Activated T-cell treated with anti-CD3 and anti-CD28 coated beads, Interleukin-2, amount 50 U/mL, for 48 hours (primary cell): ENCODE measurements at regions not wholly inside any gene's neighbourhood (a gene's known extent, or its start where the extent isn't known, plus 50 kb on each side); places are given as distances from the start of the nearest gene placed in this dataset.
"Not testable (repeated sequence)": the region's sequence is repeated elsewhere in the genome, so short reads cannot be mapped to it uniquely, and the experiment has no call there.

Experiments
- DNase-seq, 2 experiments: peaks; one replicate each; pipeline ENCODE4 v3.0.0-alpha.2; 2020

DNA sequence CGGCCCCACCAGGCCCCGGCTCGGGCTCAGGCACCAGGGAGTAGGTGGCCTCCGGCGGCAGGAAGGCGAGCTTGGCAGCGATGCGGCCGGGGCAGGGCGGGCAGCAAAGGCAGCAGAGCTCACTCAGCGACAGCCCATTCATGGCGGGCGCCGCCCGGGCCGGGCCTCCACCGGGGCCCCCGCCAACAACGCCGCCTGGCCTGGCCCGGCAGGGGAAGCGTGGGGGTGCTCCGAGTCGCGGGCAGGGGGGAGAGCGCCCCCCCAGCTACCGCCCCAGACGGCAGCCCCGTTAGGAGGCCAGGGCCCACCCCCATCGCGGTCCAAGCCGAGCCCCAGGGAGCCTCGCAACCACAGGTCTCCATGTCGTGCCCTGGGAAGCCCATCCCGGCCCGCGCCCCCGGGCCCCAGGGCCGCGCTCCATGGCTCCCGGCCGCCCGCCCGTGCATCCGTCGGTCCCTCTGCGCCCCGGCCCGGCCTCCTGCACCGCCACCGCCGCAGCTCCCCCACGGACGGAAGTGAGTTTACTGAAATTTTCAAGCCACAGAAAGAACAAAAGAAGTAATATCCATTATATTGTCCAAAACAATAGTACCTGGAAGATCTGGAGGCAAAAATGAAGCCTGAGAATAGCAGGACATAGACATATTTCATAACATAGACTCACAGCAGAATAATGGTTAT is 126.6 kb upstream of the VPREB1 start:
- not testable (repeated sequence) for DNase-seq

DNA sequence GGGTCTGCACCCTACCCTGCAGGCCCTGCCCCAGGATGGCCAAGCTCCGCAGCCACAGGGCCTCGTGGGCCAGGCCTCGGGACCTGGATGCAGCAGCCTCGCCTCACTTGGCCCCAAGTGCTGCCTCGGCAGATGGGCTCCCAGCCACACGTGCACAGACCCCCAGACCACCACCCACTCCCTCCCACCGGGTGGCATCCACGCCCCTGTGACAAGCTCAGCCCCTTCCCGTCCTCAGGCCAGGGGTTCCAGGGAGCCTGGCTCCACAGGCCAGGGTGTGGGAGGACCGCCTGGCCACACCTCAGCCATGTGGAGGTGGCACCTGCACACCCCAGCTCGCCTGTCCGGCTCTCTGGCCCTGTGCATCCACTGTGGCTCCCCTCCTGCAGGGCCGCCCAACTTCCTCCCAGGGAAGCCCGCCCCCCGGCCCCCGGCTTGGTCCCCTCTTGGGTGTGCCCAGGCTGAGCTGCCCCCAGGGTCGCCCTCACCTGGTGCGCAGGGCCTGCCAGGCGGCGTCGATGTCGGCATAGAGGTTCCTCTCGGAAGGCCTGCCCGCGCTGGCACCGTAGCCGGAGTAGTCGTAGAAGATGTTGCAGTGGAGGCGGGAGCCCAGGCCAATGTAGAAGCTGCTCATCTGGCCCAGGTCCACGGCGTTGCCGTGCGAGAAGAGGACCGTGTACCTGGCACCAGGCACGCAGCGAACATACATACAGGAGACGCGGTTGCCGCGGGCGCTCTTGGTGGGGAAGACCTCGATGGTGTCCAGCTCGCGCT is 127.4 kb upstream of the VPREB1 start:
- DNase-seq: not testable (repeated sequence)

DNA sequence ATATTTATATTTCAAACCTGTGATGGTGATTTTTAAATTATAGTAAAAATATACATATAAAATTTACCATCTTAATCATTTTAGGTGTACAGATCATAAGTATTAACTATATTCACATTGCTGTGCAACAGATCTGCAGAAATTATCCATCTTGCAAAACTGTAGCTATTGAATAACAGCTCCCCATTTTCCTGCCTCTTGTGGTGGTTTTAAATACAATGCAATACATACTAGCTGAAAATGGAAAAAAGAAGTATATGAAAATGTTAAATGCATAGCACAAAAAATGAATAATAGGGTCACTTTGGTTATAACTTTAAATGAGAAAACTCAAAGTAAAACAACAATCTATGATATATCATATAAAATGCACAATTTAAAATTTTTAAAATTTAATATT is 130.9 kb upstream of the VPREB1 start:
- DNase-seq: no peak

DNA sequence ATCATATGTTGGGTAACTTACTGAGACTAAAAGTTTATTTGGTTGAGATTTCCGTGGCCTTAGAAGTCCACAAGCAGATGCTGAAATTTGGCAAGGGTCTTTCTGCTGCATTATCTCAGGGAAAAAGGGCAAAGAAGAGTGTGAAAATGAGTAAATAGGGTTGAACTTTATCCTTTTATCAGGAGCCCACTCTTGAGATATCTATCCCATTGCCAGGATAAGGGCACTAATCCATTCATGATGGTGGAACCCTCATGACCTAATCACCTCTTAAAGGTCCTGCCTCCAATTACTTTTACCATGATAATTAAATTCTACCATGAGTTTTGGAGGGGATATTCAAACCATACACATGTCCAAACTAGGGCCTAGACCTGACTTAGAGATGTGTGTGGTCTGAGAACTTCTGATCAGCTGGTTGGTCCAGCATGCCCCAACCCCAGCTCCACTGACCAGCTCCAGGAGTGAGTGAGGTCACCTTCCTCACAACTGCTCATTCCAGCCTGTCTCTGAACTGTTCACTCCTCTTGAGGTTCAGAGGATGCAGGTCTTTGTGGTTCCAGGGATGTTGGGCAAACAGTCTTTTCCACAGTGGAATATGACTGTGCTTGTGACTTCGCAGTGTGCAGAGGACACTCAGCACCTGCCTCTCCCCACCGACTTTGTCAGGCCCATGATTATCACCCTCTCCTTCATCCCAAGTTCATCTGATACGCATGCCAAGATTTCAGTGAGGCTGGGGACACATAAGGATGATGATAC is 130.1 kb upstream of the TOP3B start:
- DNase-seq: no peak

DNA sequence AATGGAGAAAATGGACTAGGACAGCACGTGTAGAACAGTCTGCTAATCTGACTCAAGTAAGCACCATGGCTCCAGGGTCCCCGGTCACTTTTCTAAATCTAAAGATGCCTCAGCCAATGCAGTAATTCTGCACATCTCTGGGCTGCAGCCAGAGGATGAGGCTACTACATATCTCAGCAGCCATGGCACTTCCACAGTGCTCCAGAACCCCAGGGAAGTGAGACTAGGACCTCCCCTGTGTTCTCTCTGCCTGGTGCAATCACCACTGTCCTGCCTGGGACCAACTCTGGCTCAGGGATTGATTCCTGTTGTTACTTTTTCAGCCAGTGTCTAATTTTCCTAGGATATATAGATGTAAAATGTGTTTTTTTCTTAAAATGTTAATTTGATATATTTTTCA is 129.4 kb upstream of the TOP3B start:
- no peak for DNase-seq

DNA sequence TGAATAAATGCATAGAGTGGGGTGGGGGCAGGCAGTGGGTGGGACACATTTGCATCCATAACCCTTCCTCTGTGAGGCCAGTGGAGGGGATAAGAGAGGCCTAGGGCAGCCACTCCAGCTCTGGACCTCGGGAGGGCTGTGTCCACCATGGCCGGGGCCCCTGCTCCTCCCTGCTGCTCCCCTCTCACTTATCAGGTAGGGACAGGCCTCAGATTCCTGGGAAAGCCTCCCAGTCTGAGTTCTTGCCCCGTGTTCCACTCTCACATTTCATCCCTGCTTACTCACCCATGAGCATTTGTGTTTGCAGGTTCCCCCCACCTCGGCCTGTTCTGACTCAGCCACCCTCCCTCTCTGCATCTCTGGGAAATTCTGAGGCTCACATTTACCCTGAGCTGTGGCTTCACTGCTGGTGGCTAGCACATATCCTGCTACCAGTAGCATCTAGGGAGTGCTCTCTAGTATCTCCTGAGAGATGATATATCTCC is 128.7 kb upstream of the TOP3B start:
- peak; percentile 59 to 71 for DNase-seq

DNA sequence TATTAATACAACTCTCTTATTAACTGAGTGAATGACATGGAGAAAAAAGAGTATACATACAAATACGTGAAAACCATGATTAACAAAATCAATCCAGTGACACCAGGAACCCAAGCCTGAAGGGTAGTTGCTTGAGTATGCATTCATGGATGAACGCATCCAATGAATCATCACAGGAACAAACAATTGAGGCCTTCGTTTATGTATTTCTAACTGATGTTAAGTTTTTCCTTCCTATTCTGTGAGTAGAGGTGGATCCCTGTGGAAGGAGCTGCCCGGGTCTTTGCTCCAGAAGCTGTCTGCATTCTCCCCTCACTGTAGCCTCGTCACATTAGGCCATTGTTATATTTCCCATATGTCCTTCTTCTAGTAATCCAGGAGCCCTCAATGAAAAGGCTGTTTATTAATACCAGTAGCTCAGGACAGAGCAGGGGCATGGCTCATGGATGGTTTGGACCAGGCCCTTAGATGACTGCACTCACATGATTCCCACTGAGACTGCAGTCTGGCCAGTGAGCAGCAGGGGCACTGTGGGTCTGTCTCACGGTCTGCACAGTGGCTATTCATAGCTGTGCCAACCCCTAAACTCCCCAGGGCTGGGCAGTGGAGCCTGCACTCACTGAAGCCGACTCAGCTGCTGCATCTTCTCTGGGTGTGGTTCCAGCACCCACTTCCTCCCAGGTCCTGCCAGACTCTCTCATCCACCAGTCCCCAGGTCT is 128.1 kb upstream of the TOP3B start:
- DNase-seq: peak; percentile 66 to 69

DNA sequence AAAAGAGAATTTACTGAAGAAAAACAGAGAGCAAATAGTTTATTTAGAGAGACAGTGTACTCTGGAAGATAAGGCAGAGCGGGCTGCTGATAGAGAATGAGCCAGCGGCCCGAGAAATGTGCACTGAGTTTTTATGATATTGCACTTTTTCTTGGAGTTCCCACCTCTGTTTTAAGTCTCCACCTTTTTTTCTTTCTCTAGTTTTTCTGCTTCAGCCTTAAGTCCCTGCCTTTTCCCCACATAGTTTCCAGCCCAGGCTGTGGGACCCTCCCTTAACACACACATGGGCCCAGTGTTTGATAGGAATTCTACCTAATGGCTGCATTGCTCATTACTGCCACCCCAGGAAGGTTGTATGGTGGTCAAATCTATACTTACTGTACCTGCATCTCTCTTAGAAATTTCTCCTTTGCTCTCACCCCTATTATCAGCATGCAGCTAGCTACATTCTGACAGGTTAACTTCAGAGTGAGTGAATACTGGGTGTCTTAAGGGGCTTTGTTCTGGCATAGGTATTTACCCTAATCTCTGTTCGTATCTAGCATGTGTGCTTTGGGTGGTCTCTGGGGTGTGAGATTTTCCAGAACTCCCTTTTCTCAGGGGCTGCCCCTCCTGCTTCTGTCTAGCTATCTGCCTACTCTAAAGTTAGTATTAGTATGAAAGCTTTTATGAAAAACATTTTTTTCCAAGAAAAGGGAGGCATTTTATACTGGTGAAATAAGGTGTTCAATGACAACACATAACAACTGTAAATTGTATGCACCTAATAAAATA is 127.3 kb upstream of the TOP3B start:
- DNase-seq: no peak

DNA sequence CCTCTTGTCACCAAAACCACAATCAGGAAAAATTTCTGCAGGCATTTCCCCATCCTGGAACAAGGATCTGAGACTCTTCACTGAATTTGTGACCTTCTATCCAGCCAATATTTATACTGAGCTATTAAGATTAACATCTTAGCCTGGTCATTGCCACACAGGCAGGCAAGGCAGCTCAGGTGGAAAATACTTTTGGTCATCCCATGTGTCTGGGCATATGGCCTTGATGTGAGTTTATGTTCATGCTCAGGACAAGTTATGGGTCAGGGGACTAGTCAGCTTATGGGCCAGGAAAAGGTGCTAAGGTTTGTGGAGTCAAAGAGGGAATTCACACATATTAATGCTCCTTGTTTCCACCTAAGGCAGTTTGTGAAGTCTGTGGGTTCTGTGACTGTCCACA is 124.3 kb upstream of the TOP3B start:
- DNase-seq: no peak

DNA sequence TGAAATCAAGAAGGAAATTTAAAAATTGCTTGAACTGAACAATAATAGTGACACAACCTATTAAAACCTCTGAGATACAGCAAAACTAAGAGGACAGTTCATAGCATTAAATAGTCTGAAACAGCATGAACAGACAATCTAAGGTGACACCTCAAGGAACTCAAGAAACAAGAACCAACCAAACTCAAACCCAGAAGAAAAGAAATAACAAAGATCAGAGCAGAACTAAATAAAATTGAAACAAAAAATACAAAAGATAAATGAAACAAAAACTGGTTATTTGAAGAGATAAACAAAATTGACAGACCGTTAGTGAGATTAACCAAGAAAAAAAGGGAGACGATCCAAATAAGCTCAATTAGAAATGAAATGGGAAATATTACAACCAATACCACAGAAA is 122.8 kb upstream of the TOP3B start:
- no peak for DNase-seq

DNA sequence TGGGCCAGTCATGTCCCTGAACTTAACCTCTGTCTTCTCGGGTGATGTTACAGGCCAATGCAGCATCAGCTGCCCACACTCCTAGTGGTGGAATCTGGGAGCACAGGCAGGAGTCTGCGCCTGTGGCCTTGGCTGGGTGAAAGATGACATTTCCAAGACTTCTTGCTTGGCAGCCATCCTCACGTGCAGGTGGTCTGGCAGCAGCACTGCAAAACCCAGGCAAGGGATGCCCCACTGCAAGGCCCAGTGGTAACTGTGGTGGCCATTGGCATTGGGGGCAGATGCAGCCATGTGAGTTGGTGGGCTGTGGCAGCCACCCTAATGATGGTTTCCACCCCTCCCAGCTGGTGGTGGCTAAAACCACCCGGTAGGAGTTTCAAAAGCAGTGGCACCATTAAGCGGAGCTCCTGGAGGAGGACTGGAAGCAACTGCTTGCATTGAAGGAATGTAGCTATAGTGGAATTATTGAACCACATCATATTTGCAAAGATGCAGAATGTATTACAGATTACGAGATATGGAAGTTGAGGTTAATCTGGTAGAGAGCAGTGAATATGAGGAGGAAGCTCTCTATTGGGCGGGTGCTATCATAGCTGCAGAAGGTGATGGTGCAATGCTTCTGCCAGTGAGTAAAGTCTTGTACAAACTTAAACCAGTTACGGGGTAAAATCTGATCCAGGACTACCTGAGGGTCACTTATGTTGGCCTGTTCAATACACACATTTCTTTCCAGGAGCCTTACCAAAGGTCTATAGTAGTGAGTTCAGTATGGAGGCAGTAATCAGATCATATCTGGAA is 120.7 kb upstream of the TOP3B start:
- peak; percentile 34 to 47 for DNase-seq

DNA sequence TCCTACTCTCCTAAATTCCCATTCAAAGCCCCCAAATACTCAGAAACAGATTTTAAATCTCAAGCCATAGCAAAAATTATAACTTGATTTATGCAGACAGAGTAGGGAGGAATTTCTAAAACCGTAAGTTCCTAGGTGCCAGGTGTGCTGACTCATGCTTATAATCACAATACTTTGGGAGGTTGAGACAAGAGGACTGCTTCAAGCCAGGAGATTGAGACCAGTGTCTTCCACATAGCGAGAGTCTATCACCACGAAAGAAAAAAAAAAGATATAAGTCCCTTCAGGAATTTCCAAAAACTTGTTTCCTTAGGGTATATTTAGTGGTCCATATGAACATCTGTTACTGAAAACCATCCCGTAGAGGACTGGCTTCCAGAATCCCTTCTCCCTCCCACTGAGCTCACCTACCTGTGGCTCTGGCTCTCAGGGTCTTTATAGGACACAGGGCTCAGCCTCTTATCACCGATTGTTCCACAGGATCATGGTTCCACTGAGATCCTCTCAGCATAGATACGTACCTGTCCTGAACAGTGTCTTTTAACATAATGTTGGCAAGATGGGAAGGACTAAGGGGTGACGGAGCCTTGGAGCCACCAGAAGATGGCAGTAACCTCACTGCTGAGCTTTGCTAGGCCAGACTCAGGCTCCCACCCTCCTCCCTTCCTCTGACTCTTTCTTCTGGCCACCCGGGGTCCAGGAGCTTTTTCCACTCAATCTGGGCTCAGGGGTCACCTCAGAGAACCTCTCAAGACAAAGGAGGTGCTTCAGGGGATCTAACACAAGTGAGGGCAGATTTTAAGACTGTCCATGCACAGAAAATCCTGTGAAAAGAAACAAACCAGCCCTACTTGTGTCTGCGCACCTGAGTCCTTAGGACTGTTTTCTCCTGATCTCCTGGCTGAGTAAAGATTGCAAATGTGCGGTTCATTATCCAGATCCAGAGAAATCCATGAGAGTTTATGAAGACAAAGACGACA is 117.5 kb upstream of the TOP3B start:
- no peak for DNase-seq

DNA sequence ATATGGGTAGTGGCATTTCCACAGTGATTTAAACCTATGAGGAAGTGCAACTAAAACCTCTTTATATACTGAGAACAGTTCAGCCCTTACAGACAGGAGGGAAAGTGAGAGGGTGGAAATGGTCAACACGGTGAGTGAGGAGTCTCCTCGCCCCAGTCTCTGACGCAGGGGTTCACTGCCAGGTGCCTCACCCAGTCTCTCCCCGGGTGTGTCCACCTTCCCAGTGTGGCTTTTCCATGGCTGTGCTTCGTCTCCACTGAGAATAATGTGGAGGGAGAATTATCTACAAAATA is 116.6 kb upstream of the TOP3B start:
- DNase-seq: no peak

DNA sequence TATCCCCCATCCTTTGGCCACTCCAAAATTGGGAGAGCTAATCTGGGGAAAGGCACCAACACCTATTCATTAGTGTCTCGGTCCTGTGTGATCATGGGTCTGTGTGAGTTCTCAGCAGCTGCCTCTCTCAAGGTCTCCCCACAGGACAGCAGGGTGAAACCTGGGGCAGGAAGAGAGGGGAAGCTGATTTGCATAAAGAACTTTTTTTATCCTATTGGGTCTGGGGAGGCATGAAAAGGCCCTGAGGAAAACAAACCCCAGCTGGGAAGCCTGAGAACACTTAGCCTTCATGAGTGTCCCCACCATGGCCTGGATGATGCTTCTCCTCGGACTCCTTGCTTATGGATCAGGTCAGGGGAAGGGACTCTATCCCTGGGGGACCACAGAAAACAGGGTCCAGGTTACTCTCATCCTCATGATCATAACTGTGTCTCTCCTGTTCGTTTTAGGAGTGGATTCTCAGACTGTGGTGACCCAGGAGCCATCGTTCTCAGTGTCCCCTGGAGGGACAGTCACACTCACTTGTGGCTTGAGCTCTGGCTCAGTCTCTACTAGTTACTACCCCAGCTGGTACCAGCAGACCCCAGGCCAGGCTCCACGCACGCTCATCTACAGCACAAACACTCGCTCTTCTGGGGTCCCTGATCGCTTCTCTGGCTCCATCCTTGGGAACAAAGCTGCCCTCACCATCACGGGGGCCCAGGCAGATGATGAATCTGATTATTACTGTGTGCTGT is 116.0 kb upstream of the TOP3B start:
- DNase-seq: no peak

DNA sequence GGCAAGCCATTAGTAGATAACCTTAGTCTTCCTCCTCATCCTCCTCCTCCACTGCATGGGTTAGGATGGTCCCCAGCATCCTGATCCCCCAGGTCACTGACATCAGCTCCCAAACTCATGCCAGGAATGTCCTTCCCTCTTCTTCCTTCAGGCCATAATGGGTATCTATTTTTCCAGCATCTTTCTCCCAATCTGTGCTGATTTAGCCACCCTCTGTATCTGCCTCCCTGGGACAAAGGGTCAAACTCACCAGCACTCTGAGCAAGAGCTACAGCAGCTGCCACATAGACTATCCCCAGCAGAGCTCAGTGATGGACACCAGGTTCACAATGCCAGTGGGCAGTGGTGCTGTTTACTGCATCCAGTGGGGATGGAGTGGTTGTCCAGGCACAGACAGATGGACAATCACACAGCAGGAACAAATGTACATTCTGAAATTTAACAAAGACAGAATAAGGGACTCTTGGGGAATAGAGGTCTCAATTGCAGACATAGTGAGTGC is 115.2 kb upstream of the TOP3B start:
- no peak for DNase-seq

DNA sequence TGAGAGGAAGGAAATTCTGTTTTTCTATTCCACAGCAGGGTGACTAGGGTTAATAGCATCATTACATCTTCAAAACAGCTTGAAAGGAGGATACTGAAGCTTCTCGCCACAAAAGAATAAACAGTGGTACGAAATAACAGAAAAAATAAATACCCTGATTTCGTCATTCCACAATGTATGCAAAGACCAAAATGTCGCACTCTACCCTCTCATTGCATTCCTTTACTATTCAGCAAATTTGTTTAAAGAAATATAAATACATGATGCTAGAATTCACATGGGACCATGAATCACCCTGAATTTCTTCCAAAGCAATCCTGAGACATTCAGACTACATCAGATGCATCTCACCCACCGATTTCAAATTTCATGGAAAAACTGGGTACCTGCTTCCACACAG is 112.3 kb upstream of the TOP3B start:
- no peak for DNase-seq

DNA sequence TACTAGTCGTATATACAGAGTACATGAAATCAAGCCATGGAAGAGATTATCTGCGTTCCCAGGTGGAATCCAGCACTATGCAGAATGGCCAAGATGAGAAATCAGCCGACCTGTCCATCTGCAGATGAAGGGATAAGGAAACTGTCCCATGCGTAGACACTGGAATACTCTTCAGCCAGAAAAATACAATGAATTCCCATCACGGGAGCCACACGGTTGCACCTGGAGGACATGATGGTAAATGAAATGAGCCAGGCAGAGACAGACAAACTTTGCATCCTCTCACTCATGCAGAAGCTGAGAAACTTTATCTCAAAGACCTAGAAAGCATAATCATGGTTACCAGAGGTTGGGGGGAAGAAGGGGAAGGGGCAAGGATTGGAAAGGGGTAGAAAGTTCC is 111.9 kb upstream of the TOP3B start:
- no peak for DNase-seq

DNA sequence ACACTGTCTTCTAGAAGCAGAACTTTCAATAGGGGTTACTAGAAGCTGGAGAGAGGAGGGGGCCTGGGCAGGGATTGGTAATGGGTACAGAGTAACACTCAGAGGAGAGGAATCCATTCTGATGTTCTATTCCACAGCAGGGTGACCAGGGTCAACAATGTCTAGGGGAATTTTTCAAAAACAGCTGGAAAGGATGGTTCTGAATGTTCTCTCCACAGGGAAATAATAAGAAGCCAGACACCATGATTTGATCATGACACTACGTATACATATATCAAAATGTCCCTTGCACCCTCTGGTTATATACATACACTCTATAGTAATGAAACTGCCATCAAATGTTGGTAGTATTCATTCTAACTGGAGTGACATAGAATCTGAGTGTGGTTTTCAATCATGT is 111.2 kb upstream of the TOP3B start:
- DNase-seq: no peak

DNA sequence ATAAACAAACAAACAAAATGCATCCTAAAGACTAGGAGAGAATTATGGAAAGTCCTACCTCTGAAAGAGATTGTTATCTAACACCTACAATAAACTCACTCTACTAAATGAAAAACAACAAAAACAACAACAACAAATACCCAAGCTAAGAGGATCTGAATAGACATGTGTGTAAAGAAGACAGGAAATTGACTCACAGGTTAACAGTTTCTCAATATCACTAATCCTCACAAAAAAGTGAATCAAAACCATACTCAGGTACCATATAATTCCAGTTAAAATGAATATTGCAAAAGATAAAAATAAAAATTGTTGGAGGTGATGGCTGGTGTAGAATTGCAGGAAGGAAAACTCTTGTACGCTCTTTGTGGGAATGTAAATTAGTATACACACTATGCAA is 110.4 kb upstream of the TOP3B start:
- no peak for DNase-seq
